ENCODE measurements at regions not wholly inside any gene's neighbourhood (a gene's known extent, or its start where the extent isn't known, plus 50 kb on each side); places are given as distances from the start of the nearest gene placed in this dataset.

- TF ChIP-seq CTCF (IDR thresholded peaks at IDR 0.05; ENCODE audit: poor library complexity, severe bottlenecking) (no peak), POLR2AphosphoS5 (IDR thresholded peaks at IDR 0.05) (no peak), REST (IDR thresholded peaks at IDR 0.05; ENCODE audit: borderline replicate concordance) (no peak)
Observed at GRCh38 chr2:16047701-16048100, 107.4 kb downstream of the MYCN start.
